GM12874 (cell line): ENCODE measurements at regions not wholly inside any gene's neighbourhood (a gene's known extent, or its start where the extent isn't known, plus 50 kb on each side); places are given as distances from the start of the nearest gene placed in this dataset.

Source experiments
- CTCF ChIP-seq: IDR thresholded peaks from 2 replicates; pipeline ENCODE4 v1.5.1; 2011; ENCODE audit warnings: low read depth, mild to moderate bottlenecking, control low read depth, low read length, moderate library complexity; ENCODE audit not compliant: insufficient read depth

DNA sequence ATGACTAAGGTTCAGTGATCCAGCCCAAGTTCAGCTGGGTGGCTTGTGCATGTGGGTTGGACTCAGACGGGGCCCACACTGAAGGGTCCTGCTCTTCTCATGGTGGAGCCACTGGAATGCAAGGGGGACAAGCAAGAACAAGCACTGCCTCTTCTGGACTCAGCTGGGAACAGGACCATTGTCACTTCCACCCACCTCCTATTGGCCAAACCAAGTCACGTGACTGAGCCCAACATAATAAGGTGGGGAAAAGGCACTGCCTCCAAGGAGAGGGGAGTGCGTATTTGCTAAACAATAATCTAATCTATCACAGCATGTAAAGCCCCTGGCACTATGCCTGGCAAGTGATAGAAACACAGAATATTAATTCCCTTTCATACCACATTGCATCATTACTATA, 87.1 kb downstream of the CHST1 start:
- TF ChIP-seq CTCF: no peak

DNA sequence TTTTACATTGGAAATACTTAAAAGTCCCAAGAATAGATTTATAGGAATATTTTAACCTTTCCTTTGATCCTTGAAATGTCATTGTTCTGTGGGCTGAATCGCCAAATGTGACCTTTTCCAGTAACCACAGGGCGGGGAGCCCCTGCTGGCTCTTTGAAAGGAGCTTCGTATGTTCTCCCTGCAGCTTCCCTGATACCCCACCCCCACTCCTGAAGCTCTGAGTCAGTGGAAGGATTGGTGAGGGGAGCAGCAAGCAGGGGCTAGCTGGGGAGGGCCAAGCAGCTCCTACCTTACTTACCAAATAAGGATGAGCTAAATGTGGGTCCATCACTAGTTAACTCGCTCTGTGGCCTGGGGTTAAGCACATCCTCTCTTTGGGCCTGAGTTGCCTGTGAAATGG, 87.7 kb downstream of the CHST1 start:
- no peak for TF ChIP-seq CTCF

GRCh38 chr11:45576461-45577215, 88.8 kb downstream of the CHST1 start:
- no peak for TF ChIP-seq CTCF

DNA sequence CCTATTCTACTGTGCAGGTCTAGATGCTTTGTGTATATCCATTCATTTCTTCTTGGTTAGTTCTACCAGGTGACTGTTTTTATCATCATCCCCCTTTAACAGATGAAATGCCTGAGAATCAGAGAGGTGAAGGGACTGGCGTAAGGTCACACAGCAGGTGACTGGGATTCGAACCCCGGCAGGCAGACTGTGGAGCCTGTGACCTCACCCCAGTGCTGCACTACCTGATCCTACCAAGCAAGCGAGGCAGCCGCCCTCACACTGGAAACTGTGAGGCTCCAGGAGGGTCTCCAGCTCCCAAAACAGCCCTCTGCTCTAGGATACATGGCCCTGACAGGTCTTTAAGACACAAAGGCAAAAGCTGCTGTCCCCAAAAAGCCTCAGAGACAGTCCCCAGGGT, 91.7 kb downstream of the CHST1 start:
- TF ChIP-seq CTCF: no peak

DNA sequence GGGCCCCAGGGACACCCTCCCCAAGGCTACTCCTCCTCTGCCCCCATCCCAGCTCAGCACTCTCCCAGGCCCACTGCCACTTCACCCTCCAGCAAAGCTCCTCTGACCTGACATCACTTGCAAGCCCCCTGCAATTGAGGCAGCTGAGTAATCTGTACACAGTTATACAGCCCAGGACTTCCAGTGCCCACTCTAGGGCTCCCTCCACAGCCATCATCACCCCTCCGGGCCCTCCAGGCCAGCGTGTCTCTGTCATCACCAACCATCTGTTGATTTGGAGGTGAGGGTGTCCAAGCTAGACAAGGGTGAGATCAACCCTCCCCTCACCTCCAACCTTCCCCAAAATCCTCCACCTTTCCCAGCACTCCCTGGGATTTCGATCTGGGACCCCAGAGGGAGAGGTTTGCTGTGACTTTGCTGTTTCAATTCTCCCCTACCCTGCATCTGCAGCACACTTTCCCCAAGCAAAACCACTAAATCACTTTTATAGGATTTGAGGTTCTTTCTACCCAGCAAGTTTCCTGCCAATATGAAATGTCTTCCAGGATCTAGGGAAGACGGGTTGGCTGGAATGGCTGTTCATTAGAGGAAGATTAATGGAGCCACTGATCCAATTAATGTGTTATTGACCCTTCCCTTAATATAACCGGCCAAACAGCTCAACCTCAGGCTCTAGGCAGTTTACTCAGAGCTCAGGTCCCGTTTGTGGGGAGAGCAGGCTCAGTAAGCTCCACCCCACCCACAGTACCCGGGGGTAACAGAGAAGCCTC, 92.9 kb downstream of the CHST1 start:
- no peak for TF ChIP-seq CTCF

- no peak for TF ChIP-seq CTCF
Observed at GRCh38 chr11:45569776-45570175, 95.6 kb downstream of the CHST1 start.

GRCh38 chr11:45568049-45568448, 97.4 kb downstream of the CHST1 start:
- TF ChIP-seq CTCF: no peak
